ENCODE measurements at regions not wholly inside any gene's neighbourhood (a gene's known extent, or its start where the extent isn't known, plus 50 kb on each side); places are given as distances from the start of the nearest gene placed in this dataset.

- DNase-seq (ENCODE audit: low spot score): no peak
These were observed 134.8 kb upstream of the NTM start for GRCh38 chr11:131235328-131236298.

- no peak for DNase-seq (ENCODE audit: low spot score)
These were observed 130.0 kb upstream of the NTM start for GRCh38 chr11:131240421-131240820.

- no peak for DNase-seq (ENCODE audit: low spot score)
These were observed 127.9 kb upstream of the NTM start for GRCh38 chr11:131242476-131243000.

- no peak for DNase-seq (ENCODE audit: low spot score)
These were observed 124.3 kb upstream of the NTM start for GRCh38 chr11:131246156-131246555.

GRCh38 chr11:131246663-131247062 is 123.8 kb upstream of the NTM start:
- DNase-seq (ENCODE audit: low spot score): no peak

- DNase-seq (ENCODE audit: low spot score): no peak
These were observed 121.8 kb upstream of the NTM start for GRCh38 chr11:131248588-131248987.

GRCh38 chr11:131253142-131253655 is 117.2 kb upstream of the NTM start:
- no peak for DNase-seq (ENCODE audit: low spot score)

- DNase-seq (ENCODE audit: low spot score): no peak
These were observed 116.7 kb upstream of the NTM start for GRCh38 chr11:131253656-131254151.

- DNase-seq (ENCODE audit: low spot score): no peak
These were observed 116.2 kb upstream of the NTM start for GRCh38 chr11:131254254-131254653.

GRCh38 chr11:131274233-131274632 is 96.2 kb upstream of the NTM start:
- DNase-seq (ENCODE audit: low spot score): no peak

- DNase-seq (ENCODE audit: low spot score): no peak
These were observed 94.8 kb upstream of the NTM start for GRCh38 chr11:131275580-131275979.

- DNase-seq (ENCODE audit: low spot score): no peak
These were observed 91.9 kb upstream of the NTM start for GRCh38 chr11:131278472-131278871.

GRCh38 chr11:131279654-131280384 is 90.6 kb upstream of the NTM start:
- DNase-seq (ENCODE audit: low spot score): no peak

GRCh38 chr11:131281316-131281715 is 89.1 kb upstream of the NTM start:
- no peak for DNase-seq (ENCODE audit: low spot score)

- no peak for DNase-seq (ENCODE audit: low spot score)
These were observed 86.4 kb upstream of the NTM start for GRCh38 chr11:131284041-131284440.

GRCh38 chr11:131288521-131289091 is 81.8 kb upstream of the NTM start:
- DNase-seq (ENCODE audit: low spot score): no peak

- DNase-seq (ENCODE audit: low spot score): no peak
These were observed 80.2 kb upstream of the NTM start for GRCh38 chr11:131290185-131290584.

- no peak for DNase-seq (ENCODE audit: low spot score)
These were observed 74.4 kb upstream of the NTM start for GRCh38 chr11:131295986-131296385.

- DNase-seq (ENCODE audit: low spot score): no peak
These were observed 73.0 kb upstream of the NTM start for GRCh38 chr11:131297441-131297840.

GRCh38 chr11:131299598-131300438 is 70.6 kb upstream of the NTM start:
- no peak for DNase-seq (ENCODE audit: low spot score)

GRCh38 chr11:131300439-131300717 is 70.0 kb upstream of the NTM start:
- DNase-seq (ENCODE audit: low spot score): no peak
